Bone marrow (tissue), 2 donors: ENCODE measurements at regions not wholly inside any gene's neighbourhood (a gene's known extent, or its start where the extent isn't known, plus 50 kb on each side); places are given as distances from the start of the nearest gene placed in this dataset.
"Not testable (repeated sequence)": the region's sequence is repeated elsewhere in the genome, so short reads cannot be mapped to it uniquely, and the experiment has no call there.

Source experiments
- DNase-seq, 2 donors: peaks; one replicate each; lab custom pipeline; 2025; lab: John Stamatoyannopoulos, UW

DNA sequence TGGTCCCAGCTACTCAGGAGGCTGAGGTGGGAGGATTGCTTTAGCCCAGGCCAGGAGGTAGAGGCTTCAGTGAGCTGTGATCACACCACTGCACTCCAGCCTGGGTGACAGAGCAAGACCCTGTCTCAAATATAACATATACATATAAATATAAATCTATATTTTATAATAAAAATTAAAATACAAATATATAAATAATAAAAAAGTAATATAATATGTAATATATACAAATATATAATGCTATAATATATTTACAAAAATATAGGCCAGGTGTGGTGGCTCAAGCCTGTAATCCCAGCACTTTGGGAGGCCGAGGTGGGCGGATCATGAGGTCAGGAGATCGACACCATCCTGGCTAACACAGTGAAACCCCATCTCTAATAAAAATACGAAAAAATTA, 131.4 kb downstream of the MFAP3L start:
- not testable (repeated sequence) for DNase-seq

DNA sequence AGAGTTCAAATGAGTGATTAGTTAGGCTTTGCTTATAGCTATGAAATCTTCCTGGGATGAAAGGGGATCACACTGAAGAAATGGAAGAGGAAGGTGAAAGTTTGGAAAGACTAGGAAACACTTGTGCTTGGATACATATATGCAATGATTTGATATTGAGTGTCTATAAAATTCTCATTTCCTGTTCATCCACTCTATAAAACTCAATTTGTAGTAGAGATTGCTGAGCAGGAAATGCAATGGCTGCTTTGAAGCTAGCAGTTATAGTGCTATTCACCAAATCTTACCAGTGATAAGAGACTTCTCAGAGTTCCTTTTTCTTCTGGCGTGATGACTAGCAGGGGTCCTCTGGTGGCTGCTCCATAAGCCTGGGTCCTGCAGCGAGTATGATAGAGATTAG, 128.1 kb upstream of the HPF1 start:
- no peak for DNase-seq

DNA sequence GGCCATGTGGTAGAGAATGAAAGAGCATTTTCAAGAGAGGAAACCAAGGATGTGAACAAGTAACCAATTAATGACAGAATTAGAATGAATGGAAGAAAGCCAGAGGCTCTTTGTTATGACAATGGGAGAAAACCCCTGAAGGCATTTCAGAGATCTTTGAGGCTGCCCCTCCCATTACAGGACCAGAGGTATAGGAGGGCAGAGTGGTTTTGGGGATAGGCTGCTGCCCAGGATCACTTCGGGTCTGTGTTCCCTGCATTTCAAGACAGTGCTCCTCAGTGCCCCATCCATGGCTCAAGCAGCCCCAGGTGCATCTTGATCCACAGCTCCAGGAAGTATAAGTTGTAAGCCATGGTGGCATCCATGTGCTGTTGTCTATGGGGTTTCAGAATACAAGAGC, 124.0 kb upstream of the HPF1 start:
- DNase-seq, result no peak

DNA sequence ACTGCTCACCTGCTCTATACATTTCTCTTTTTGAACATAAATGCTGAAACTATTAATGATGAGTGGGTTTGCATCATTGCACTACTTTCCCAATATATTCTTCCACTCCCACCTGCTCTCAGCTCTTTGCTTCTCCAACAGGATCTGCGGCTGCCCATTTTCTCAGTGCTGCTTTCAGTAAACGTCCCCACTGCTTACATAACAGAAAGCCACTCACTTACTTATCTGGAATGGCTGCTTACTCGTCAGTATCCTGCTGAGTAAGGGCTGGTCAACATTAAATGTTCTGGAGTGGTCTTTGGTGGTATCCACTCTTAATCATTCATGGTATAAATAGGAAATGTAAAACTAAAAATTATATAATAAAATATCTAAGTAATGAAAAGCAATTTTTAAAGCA, 112.8 kb upstream of the HPF1 start:
- DNase-seq, result no peak

DNA sequence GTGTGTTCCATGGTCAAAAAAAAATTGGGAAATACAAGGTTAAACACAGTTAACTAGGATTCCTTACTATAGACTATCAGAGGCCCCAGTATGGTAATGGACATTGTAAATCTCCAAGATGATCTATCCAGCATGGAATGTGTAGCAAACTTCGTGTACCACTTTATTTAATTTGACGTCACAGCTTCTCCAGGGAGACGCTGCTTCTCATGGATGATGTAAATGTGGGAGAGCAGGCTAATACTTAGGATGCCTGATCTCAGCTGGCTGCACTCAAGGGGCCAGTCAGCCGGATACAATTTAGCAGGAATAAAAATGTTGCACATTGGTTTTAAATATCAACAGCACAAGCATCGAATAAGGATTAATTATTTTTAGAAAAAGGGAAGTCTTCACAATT, 111.7 kb upstream of the HPF1 start:
- no peak for DNase-seq

DNA sequence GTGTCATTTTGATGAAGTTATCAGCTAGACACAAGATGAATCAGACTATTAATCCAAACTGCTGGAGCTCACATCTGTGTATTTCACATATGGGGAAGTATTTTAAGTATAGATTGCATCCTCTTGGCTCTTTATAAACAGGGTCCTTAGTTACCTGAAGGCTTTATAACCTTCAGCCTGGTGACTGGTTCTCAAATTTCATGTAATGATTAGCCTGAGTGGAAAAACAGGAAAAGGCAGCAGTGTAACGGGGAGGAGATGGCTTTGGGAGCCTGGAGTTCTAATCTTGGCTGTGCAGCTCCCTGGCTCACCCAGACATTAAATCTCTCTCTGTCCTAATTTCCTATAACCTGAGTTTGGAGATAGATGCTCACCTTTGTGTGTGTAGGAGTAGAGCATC, 103.8 kb upstream of the HPF1 start:
- no peak for DNase-seq

DNA sequence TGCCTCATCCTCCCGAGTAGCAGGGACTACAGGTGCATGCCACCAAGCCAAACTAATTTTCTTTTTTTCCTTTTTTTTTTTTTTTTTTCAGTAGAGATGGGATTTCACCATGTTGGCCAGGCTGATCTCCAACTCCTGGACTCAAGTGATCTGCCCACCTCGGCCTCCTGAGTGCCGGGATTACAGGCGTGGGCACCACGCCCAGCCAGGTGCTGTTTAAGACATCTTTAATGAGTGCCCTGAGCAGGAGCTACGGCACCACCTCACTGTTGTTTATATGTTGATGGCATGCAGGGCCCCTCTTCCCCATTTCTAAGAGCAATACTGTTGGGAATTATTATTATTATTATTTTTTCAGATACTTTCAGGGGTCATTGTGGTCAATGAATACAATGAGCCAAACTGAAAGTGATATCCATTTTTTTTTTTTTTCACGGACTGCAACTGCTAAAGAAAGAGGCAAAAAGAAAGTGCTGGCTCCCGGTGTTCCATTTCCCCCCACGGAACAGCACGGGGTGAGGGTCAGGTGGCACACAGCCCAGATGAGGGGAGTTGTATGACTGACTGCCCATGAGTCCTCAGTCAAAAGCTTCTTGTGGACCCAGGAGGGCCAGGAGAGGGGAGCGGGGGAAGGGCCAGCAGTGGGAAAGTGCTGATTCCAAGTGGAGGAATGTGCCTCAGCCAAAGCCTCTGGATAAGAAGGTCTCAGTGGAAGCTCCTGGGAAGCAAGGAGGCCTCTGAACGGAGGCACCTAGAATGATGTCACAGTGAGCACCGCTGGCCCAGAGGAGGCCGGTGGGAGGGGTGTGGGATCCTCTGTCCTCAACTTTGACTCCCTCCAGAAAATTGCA, 101.8 kb upstream of the HPF1 start:
- no peak for DNase-seq

DNA sequence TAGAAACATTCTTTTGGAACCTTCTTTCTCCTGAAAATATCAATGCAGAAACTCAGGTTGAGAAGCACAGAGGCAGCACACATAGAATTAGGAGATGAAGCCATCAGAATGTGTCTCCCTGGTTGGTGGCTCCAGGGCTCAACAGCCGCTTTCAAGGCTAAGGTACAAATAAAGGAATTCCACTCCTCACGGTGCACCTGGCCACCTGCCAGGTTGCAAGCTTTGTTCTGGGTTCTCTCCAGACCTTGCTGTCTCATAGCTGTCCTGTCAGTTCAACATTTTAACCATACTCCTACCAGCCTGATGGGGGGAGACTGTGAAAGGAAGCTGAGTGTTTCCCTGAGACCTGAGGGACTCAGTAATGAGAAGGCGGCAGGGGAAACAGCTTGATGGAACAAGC, 96.3 kb upstream of the HPF1 start:
- no peak for DNase-seq

DNA sequence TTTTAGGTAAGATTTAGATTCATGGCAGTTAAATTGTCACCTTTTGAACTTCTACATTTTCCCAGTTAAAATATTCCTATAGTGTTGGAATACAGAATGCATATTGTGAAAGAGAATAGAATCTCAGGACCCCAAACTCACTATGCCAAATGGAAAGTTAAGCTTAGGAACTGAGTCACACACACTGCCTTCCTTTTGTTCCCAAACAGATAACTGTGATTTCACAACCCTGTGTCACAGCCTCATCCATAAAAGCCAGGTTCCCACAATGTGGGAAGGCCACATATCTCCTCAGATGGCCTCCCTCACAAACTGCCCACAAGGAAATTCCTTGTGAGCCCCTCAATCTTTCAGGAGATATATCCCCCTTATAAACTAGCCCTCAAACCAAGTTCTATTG, 94.7 kb upstream of the HPF1 start:
- DNase-seq, result no peak

DNA sequence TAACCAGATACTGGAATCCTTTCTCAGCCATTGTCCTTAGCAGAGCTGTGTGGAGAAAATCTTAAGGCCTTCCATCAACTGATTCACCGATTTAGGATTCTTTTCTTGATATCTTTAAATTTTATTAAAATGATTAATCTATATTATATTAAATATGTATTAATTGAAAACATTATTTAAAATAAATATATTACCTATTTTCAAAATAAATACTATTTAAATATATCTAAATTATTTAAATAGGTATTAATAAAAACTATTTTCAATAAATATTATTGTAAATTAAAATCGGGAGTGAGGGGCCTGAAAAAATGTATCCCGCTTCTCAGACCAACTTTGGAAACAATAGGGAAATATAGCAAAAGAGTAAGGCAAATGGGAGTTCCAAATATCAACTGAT, 94.0 kb upstream of the HPF1 start:
- no peak for DNase-seq

DNA sequence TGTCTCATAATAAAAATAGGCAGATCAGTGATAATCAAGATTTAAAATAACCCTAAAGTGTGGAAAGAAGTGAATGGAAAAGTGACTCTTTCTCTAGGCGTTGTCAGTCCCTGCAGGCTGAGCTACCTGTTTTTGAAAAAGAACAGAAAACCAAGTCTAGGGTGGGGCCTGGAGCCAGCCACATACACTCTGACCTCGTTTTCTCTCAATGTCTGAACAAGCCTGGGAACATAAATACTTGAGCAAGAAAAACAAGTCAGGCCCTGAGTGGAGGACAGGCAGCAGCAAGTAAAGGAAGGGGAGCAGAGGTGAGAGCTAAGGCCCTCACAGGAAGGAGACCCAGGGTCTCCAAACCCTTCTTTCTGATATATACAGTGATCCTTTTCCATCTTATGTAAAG, 91.7 kb upstream of the HPF1 start:
- no peak for DNase-seq

DNA sequence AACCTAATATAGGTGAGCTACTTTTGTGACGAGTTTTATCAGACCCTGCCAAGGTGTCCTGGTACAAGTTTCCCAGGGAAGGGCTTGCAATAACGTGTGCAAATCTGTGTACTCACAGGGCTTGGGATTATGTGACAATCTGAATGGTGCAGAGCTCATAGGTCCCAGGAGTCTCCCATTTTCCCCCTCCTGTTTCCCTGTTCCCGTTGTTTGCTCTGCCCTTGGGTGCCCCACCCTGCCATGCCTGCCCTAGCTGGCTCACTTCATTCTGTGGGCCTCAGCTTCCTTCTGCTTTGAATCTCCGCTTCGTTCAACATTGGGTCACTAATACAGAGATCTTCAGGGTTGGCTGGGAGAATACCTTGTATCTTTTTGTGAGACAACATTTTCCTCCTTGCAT, 90.3 kb upstream of the HPF1 start:
- no peak for DNase-seq

DNA sequence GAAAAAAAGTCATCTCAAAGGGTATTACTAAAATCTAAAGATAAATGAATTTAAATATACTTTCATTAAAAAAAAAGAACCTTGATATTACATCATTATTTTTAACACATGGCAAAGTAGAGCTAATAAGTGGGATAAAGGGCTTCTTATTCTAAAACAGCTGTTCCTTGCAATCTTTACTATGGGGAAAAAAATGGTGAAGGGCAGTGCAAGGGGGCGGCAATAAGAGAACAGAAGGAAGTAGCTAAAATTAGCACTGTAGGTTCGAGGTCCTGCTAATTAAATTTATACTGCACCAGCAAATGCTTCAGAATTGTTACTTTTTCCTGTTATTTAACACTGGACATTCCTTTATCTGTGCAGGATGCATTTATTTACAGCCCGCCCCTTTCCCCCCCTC, 89.4 kb upstream of the HPF1 start:
- no peak for DNase-seq

DNA sequence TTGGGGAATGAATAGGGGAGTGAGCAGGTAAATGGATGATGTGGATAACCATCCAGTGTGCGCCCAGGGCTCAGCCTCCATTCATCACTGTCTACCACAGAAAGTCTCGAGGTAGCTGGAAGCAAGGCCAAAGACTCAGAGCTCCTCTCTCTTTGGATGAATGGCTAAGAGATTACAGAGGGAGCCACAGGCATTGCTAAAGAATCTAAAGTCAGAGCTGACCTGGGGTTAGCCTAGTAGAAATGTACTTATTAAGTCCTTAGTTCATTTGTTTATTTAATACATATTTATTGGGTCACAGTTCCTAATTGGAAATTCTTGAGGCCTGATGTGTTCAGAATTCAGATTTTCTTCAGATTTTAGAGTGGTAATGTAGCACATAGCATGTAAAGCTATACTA, 88.7 kb upstream of the HPF1 start:
- DNase-seq, result no peak

DNA sequence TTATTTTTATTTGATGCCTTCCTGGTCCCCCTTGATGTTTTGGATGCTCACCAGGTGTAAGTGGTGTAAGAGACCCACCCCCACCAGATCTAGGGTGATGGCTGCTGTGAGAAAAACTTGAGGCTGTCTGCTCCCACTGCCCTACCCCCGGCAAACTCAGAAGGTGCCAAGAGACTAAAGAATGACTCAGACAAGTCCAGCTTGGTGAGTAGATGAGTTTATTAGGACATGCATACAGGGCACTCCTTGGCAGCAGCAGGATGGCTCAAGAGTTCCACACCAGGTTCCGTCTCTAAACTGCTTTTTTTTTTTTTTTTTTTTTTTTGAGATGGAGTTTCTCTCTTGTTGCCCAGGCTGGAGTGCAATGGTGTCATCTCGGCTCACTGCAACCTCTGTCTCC, 84.0 kb upstream of the HPF1 start:
- no peak for DNase-seq

DNA sequence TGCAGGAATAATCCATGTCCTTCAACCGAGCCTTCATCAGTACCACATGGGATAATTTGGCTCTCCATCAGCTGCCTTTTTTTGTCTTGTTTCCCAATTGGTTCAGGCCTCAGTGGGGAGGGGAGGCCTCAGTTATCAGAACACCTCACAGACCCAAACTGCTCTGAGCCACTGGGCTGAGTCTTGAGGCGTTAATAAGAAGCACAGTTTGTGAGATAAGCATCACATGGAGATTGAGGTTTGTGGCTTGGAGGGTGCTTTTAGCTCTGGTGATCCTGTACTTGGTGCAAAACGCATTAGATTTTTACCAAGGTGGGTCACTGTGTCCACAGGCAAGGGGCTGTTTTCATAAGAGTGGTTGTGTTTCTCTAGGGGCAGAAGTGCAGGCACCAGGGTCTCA, 82.8 kb upstream of the HPF1 start:
- DNase-seq, result no peak

DNA sequence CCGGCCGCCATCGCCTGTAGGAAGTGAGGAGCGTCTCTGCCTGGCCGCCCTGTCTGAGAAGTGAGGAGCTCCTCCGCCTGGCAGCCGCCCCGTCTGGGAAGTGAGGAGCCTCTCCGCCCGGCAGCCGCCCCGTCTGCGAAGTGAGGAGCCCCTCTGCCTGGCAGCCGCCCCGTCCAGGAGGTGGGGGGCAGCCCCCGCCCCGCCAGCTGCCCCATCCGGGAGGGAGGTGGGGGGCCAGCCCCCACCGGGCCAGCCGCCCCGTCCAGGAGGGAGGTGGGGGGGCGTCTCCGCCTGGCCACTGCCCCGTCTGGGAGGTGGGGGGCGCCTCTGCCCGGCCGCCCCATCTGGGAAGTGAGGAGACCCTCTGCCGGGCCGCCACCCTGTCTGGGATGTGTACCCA, 70.6 kb upstream of the HPF1 start:
- DNase-seq, result not testable (repeated sequence)

DNA sequence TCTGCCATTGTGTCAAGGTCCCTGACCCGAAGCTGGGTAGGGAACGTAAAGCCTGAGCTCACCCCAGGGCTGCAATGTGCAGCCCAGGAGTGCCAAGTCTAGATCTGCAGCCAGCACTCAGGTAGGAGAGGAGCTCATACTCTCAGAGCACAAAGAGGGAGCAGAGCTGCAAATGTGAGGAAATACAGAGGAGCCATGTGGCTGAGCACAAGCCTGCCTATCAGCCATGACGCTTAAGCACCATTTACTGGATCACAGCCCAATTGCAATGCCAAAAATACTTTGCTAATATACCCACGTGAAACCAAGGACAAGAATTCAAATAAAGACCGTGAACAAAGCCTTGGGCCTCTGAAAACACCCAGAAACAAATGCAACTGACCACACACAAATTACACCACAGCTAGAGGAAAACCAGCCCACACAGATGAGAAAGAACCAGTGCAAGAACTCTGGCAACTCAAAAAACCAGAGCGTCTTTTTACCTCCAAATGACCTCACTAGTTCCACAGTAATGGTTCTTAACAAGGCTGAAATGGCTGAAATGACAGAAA, 69.0 kb upstream of the HPF1 start:
- no peak for DNase-seq

DNA sequence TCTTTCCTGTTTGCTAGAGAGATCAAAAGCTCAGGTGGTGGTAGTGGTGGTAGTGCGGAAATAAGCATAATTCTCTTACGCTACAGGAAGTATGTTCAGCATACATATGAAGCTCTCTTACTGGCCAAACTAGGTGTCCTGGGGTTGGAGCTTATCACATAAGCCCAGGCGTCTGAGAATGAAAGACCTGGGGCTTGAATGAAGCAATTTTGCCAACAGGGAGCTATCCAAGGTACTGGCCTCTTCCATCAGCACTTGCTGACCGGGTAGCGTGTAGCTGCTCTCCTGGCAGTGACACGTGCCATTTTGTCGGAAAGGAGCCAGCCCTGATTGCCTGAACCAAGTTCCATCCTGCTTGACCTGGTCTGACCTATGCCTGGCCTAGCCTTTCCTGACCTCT, 65.9 kb upstream of the HPF1 start:
- no peak for DNase-seq

DNA sequence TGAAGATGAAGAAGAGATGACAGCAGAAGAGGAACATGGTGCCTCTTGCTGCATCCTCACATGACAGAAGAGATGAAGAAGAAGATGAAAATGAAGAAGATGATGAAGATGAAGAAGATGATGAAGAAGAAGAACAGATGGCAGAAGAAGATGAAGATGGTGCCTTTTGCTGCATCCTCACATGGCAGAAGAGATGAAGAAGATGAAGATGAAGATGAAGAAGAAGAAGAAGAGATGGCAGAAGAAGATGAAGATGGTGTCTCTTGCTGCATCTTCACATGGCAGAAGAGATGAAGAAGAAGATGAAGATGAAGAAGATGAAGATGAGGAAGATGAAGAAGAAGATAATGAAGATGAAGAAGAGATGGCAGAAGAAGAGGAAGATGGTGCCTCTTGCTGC, 63.7 kb upstream of the HPF1 start:
- no peak for DNase-seq

DNA sequence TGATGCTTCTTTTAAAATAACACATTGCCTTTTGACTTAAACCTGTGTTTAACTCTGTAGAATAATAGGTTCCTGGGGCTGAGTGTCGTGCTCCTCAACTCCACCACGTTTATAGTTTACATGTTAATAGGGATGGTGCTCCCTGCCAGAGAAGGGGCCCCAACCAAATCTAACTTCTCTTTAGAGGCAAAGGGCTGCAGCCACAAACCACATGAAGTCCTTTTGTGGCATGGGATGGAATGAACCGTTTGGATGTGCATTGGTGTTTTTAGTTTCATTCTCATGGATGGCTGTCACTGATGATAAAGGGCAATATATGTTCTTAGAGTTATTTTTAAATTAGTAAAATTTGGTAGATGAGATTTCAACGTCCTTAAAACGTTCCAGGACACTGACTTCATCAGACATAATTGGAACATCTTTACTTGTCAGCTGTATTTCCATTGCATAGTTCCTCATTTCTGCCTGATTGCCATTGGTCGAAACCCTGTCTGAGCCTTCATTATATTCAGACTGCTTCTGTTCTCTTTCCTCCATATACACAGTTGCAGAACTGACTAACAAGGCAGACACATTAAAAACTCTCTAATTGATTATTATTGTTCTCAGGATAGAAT, 60.4 kb upstream of the HPF1 start:
- DNase-seq, result no peak

DNA sequence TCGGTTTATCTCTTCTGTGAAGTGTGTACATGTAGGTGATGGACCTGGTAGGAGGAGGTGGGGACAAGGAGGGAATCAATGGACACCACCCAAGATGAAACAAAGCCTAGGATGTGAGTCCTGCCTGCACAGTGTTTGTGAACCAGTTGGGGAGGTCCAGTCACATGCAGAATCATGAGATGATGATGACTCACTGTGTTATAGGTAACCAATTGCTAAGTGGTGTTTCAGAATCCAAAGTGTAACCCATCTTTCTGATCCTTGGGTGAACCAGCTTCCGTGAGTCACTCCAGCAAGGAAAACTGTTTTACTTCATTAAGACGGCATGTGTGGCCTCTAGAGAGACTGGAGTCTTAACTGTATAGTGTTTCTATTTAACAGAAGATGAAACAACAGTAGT, 57.9 kb upstream of the HPF1 start:
- DNase-seq, result no peak

DNA sequence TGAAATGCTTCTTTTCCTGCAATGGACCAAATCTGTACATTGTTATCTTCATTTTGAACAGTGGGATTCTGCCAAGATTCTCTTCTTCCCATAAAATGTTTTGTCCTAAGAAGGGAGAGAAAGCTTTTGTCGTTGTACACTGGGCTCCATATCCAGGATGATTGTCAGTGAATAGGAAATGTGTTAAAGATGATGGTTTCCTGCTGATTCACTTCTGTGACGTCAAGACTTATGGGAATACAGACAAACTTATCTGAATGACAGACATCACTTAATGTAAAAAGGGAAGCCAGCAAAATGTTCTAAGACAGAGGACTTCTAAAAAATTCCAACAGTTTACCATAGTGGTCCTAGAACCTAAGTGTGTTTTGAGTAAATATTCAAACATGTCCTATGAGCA, 53.7 kb upstream of the HPF1 start:
- DNase-seq, result no peak
